ENCODE measurements at regions not wholly inside any gene's neighbourhood (a gene's known extent, or its start where the extent isn't known, plus 50 kb on each side); places are given as distances from the start of the nearest gene placed in this dataset.

DNA sequence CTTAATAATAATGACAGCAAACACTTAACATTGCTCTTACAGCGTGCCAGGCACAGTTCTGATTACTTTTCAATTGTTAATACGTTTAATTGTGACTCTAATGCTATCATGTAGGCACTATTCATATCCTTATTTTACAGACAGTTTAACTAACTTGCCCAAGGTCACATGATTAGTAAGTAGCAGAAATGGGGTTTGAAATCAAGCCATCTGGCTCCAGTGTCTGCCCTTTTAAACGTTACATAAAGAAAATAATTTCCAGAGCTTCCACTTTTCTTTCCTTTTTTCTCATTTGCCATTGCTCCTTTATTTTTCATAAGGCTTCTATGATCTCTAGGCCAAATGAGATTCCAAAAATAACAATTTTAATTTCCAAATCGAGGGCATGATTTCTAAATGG, 50.6 kb upstream of the IKZF2 start:
- DNase-seq: no peak
- H3K4me3 Mint-ChIP-seq: no peak overlapping the region
- no peaks in the 10 kb centered on the region for H3K27me3 Mint-ChIP-seq
- H3K27ac Mint-ChIP-seq: no peak overlapping the region
- no peaks in the 10 kb centered on the region for H3K4me1 Mint-ChIP-seq
- no peaks in the 10 kb centered on the region for H3K36me3 Mint-ChIP-seq
- H3K9me3 Mint-ChIP-seq: no peaks in the 10 kb centered on the region

DNA sequence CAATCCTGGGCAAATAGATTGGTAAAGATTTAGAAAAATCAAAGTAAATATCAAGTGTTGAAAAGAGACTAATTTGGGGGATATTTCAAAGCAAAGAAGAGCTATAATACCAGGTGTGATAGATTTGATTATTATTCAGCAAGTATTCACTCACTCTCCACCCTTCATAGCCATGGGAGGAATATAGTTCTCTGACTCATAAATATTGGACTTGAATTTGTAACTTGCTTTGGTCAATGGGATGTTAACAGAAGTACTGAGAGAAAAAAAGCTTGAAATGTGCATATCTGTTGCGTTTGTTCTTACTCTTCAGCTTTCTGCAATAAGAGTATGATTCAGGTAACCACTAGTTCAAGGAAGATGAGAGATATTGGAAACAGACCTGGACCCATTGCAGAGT, 54.5 kb upstream of the IKZF2 start:
- Mint-ChIP-seq H3K4me1 (no peaks in the 10 kb centered on the region), H3K27me3 (no peaks in the 10 kb centered on the region), H3K9me3 (no peaks in the 10 kb centered on the region), H3K27ac (no peak overlapping the region), H3K4me3 (no peak overlapping the region), H3K36me3 (no peaks in the 10 kb centered on the region)
- no peak for DNase-seq

DNA sequence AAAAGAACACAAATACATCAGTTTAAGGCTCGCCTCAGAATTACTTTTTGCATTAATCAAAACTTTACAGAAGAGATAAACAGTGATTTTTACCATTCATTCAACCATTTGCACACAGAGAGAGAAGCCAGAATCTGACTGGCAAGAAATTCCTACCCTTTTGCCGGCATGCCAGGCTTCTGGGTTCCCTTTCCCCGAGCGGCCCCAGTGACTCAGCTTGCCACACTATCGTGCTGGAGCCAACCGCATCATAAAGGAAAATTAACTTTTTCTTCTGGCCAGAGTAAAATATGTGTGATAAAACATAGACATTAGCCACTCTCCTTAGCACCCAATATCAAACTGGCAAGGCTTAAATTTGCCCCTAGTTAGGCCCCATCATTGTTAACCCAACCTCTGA, 61.8 kb upstream of the IKZF2 start:
- Mint-ChIP-seq H3K36me3 (no peaks in the 10 kb centered on the region), H3K27me3 (no peaks in the 10 kb centered on the region), H3K4me1 (no peaks in the 10 kb centered on the region), H3K27ac (no peak overlapping the region), H3K4me3 (no peak overlapping the region), H3K9me3 (no peaks in the 10 kb centered on the region)
- DNase-seq: no peak

DNA sequence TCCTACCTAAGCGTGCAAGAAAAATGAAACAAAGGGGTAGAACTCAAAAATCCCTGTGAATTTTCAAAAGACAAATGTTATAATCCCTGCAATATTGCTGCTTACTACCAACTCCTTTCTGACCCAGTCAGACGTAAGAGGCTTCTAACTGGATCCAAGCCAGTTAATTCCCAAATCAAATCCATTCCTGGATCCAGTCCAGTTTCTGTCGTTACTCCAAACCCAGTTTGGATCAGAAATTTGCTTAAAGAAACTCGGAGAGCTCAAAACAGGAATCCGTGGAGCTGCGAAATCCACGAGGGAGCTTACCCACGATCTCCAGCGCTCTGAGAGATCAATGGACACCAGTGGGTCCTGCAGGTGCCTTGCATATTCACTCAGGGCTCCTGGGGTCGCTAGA, 62.8 kb upstream of the IKZF2 start:
- Mint-ChIP-seq H3K4me1 (no peaks in the 10 kb centered on the region), H3K36me3 (no peaks in the 10 kb centered on the region), H3K27ac (no peak overlapping the region), H3K27me3 (no peaks in the 10 kb centered on the region), H3K9me3 (no peaks in the 10 kb centered on the region), H3K4me3 (no peak overlapping the region)
- DNase-seq: no peak

DNA sequence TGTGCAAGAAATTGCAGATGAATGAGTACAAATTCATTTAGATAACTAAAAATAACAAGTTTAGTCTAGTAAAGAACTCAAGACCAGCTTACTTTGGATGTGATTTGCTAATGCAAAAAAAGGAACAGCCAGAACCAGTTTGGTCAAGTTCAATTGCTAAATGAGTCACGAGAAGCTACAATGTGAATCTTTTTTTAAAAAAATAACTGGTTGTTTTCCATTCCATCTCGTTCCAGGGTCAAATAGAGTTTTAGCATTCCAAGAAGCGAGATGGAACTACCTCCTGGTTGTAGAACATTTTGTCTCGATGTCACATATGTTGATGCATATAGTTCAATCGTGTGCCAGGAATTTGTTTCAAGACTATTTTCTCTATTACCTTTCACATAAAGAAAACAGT, 65.0 kb upstream of the IKZF2 start:
- no peak for DNase-seq
- H3K4me1 Mint-ChIP-seq: no peaks in the 10 kb centered on the region
- H3K36me3 Mint-ChIP-seq: no peaks in the 10 kb centered on the region
- H3K4me3 Mint-ChIP-seq: no peak overlapping the region
- no peaks in the 10 kb centered on the region for H3K27me3 Mint-ChIP-seq
- H3K27ac Mint-ChIP-seq: no peak overlapping the region
- no peaks in the 10 kb centered on the region for H3K9me3 Mint-ChIP-seq

DNA sequence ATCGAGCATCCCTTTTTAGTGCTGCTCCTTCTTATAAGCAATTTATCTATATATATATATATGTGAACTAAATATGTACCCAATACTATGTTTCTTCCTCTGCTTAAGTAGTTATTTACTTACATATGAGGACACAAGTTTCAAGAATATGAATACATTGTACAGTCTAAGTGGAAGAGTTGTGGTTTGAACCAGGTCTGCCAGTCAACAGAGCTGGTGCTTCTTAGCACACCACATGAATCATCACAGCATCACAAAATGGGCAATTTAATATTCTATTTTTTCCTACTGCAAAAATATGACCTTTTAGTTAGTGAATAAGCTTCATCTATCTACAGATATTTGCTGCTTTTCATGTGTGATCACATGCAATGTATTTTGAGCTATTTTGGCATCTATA, 64.4 kb upstream of the SPAG16 start:
- Mint-ChIP-seq H3K4me3 (no peak overlapping the region), H3K4me1 (no peaks in the 10 kb centered on the region), H3K27ac (no peak overlapping the region), H3K36me3 (no peaks in the 10 kb centered on the region), H3K27me3 (no peaks in the 10 kb centered on the region), H3K9me3 (no peaks in the 10 kb centered on the region)
- DNase-seq: no peak

DNA sequence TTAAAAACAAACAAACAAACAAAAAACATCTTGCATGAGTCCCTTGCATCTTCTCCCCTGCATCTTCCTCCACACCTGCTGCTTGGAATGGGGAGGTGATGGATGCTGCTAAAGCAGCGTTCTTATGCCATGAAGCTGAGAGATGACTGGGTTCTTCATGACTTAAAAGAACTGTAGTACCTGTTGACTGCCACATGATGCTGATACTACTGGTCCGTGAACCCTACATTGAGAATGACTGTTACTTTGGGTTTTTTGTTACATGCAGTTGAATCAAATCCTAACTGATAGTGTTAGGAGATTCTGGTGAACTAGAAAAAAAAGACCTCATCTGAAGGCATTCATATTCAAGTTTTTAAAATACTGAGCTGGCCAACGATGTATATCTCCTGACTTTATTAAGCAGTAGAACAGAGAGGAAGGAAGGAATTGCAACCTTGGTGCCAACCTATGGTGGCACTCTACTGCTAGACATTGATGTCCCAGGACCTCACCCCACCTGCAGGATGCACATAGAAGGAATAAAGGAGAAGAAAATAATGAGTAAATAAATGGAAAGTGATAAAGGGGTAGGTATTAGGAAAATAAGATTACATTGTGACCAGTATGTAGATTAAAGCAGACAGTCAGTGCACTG, 63.2 kb upstream of the SPAG16 start:
- H3K4me3 Mint-ChIP-seq: no peak overlapping the region
- no peaks in the 10 kb centered on the region for H3K27me3 Mint-ChIP-seq
- peaks cover 4% of the 10 kb centered on the region for H3K4me1 Mint-ChIP-seq

DNA sequence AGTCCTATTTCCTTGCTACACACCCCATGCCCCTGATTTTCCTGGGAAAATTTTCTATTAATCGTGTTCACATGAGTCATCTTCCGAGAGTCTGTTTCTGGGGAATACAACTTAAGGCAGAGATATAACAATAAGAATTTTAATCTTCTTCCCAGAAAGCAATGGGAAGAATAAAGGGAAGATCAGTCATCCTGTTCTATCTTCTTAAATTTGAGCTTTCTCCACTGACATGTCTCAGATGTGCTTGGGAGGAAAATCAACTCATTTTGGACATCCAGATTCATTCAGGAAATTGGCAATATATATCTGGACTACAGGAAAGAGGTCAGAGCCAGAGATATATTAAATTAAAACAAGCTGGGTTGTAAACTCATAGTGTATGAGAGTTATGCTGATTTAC, 62.3 kb upstream of the SPAG16 start:
- Mint-ChIP-seq H3K27ac (no peak overlapping the region), H3K36me3 (no peaks in the 10 kb centered on the region), H3K4me1 (peaks cover 4% of the 10 kb centered on the region), H3K27me3 (no peaks in the 10 kb centered on the region), H3K9me3 (no peaks in the 10 kb centered on the region), H3K4me3 (no peak overlapping the region)
- DNase-seq: no peak

More for the DNA sequence above, 63.2 kb upstream of the SPAG16 start:
- H3K9me3 Mint-ChIP-seq: no peaks in the 10 kb centered on the region
- H3K27ac Mint-ChIP-seq: no peak overlapping the region
- no peak for DNase-seq
- no peaks in the 10 kb centered on the region for H3K36me3 Mint-ChIP-seq

DNA sequence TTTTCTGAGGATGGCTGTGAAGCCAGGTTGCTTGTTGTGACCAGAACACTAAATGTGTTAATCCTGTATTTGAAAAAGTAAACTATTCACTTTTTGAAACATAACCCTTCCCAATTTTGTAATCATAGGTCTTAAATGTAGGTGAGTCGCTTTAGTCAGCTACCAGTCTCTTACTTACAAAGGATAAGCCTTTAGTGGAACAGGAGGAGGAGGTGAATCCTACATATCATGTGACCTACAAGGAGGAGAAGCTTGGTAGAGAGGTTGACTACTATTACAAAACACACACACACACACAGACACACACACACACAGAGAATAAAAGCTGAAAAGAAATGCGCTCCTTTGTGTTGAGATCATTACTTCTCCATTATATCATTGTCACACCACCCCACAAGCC, 59.9 kb upstream of the SPAG16 start:
- Mint-ChIP-seq H3K27me3 (no peaks in the 10 kb centered on the region), H3K4me1 (peaks cover 6% of the 10 kb centered on the region), H3K27ac (no peak overlapping the region), H3K36me3 (no peaks in the 10 kb centered on the region), H3K4me3 (no peak overlapping the region), H3K9me3 (no peaks in the 10 kb centered on the region)
- DNase-seq: no peak

DNA sequence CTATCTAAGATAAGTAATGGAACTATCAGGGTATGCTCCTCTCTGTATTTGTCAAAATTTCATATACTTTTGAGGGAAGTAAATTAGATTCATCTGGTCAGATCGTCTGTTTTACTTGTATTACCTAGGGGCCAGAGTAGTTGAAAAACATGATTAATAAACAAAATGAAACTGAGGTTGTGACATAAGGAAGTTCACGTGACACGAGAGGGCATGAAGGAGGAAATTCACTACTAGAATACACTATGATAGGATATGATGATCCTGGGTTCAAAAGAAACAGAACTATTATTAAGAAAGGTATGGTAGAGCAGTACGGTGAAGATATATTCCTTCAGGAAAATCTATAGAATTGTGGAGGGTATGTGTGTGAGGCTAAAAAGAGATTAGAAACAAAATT, 58.4 kb upstream of the SPAG16 start:
- Mint-ChIP-seq H3K36me3 (no peaks in the 10 kb centered on the region), H3K9me3 (no peaks in the 10 kb centered on the region), H3K4me3 (no peak overlapping the region), H3K4me1 (peaks cover 6% of the 10 kb centered on the region), H3K27me3 (no peaks in the 10 kb centered on the region), H3K27ac (no peak overlapping the region)
- no peak for DNase-seq

DNA sequence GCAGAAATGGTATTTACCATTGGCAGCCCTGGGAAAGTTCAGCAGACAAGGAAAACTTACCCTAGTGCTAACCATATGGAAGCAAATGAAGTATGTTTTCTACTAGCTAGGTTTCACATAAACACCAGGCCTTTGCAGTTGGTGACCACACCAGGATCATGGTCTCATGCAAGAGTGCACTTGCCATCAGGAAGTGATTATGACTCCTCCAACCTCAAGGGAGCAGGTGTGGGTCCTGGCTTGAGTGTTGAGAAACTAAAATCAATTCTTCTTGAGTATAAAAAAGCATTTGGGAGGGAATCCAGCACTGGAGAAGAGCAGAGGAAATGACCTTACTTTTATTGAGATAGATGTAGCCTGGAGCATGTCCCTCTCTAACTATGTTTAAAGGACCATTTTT, 56.8 kb upstream of the SPAG16 start:
- no peak overlapping the region for H3K4me3 Mint-ChIP-seq
- H3K9me3 Mint-ChIP-seq: no peaks in the 10 kb centered on the region
- DNase-seq: no peak
- no peak overlapping the region for H3K27ac Mint-ChIP-seq
- H3K4me1 Mint-ChIP-seq: peaks cover 6% of the 10 kb centered on the region
- no peaks in the 10 kb centered on the region for H3K36me3 Mint-ChIP-seq
- no peaks in the 10 kb centered on the region for H3K27me3 Mint-ChIP-seq

DNA sequence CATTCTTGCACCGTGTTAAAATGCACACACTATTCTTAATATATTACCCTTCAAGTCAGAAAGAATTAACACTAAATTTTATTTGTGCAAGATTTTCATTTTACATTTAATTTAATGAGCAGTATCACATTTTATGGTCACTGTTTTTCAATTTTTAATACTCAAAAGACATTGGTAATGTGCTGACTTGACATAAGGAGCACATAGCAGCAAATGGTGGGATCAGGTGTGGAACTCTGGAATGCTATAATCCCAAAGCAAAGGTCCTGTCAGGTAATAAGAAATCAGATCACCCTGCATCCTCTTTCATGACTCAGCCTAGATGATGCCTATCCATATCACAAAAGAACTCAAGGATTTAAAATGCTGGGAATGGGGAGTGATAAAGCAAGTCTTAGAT, 55.6 kb upstream of the SPAG16 start:
- H3K27ac Mint-ChIP-seq: no peak overlapping the region
- H3K4me1 Mint-ChIP-seq: peaks cover 17% of the 10 kb centered on the region
- H3K27me3 Mint-ChIP-seq: peaks cover 5% of the 10 kb centered on the region
- no peaks in the 10 kb centered on the region for H3K36me3 Mint-ChIP-seq
- no peaks in the 10 kb centered on the region for H3K9me3 Mint-ChIP-seq
- H3K4me3 Mint-ChIP-seq: no peak overlapping the region
- DNase-seq: no peak

DNA sequence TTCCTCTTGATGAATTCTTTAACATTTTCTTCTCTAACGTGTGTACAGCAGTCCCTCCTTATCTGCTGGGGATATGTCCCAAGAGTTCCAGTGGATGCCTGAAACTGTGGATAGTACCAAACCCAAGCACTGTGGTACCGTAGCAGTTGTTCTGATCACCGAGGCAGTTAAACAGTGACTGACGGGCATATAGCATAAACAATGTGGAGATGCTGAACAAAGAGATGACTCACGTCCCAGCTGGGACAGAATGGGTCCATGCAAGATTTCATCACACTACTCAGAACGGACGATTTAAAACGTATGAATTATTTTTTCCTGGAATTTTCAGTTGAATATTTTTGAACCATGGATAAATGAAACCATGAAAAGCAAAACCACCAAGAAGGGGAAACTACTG, 54.5 kb upstream of the SPAG16 start:
- H3K36me3 Mint-ChIP-seq: no peaks in the 10 kb centered on the region
- H3K4me1 Mint-ChIP-seq: peaks cover 26% of the 10 kb centered on the region
- no peak overlapping the region for H3K27ac Mint-ChIP-seq
- H3K9me3 Mint-ChIP-seq: no peaks in the 10 kb centered on the region
- no peak for DNase-seq
- peaks cover 7% of the 10 kb centered on the region for H3K27me3 Mint-ChIP-seq
- no peak overlapping the region for H3K4me3 Mint-ChIP-seq

DNA sequence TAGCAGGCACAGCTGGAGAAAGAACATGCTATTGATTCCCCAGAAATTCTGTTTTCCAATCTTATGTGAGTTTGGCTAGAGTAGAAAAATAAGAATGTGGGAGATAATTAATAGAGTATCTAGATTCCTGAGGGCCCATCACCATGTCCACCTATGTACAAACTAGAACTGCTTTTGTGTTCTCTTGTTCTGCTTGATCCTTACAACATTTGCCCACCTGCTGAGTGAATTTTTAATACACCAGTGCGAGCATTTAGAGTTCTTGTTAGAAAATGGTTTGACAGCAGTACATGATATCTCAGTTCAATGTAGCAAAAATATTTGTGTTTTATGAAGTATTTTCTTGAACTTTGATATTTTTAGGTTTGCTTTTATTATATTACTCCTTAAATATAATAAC, 52.3 kb upstream of the SPAG16 start:
- no peak overlapping the region for H3K27ac Mint-ChIP-seq
- no peak for DNase-seq
- no peaks in the 10 kb centered on the region for H3K9me3 Mint-ChIP-seq
- H3K27me3 Mint-ChIP-seq: peaks cover 13% of the 10 kb centered on the region
- no peaks in the 10 kb centered on the region for H3K36me3 Mint-ChIP-seq
- no peak overlapping the region for H3K4me3 Mint-ChIP-seq
- peaks cover 27% of the 10 kb centered on the region for H3K4me1 Mint-ChIP-seq

DNA sequence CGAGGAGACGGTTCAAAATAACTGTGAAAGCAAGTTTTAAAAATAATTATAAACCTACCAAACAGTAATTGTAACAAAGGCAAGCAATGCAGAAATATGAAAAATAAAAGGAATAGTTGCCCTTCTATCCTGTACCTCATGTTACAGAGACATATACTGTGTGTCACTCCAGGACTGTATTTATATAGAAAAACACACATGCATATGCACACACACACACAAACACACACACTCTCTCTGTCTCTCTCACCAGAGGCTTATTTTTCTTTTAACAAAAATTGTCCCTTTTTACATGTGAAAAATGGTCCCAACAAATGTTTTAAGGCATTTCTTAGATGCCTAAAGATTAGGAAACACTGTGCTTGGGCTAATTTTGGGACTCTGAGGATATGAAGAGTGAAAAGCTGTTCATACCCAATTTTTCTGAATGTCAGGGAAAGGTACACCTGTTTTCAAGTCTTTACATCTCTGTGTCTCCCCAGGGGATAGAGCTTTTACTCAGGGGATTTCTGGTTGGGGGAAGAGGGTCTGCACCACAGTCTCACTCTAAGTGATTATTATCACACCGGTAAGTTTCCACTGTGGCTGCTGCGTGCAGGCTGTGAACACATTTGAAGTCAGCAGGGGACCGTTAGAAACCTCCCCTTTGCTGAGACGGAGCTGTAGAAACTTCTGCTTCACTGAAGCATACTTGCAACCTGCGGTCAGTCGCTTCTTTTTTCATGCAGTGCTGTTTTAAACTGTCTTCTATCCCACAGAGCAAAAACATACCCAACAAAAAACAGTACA, 51.4 kb upstream of the SPAG16 start:
- Mint-ChIP-seq H3K9me3 (no peaks in the 10 kb centered on the region), H3K4me1 (peaks cover 25% of the 10 kb centered on the region), H3K27ac (peak overlapping the region; percentile 77), H3K4me3 (peak overlapping the region; percentile 23), H3K27me3 (peaks cover 17% of the 10 kb centered on the region), H3K36me3 (no peaks in the 10 kb centered on the region)
- DNase-seq: peak; percentile 33

All from activated naive CD8-positive, alpha-beta T cell treated with anti-CD3 and anti-CD28 coated beads for 36 hours (primary cell).